ENCODE measurements at regions not wholly inside any gene's neighbourhood (a gene's known extent, or its start where the extent isn't known, plus 50 kb on each side); places are given as distances from the start of the nearest gene placed in this dataset.

DNA sequence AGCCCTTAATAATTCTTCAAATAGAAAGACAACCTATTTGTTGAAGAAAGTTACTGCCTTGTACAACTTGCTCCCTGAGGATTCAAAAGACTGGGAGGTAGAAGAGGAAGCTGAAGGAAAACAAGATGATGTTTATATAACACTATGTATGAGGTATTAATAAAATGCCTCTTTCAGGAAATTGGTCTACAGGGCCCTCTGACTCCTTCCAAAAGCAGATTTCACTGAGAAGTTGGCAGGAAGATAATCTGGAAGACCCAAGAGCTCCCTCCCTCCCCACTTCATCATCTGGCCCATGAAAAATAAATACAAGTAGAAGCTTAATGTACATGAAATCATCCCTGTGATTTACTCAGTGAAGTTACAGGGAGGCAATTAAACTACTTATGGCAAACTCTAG lies 107.5 kb upstream of the MAGEC2 start:
- TF ChIP-seq CTCF (IDR thresholded peaks at IDR 0.05) (no peak), POLR2A (IDR thresholded peaks at IDR 0.05) (no peak)
